A673 (cell line): ENCODE measurements at regions not wholly inside any gene's neighbourhood (a gene's known extent, or its start where the extent isn't known, plus 50 kb on each side); places are given as distances from the start of the nearest gene placed in this dataset.

Source experiments
- EZH2 ChIP-seq: fragments of 200-600 bp; sonication (generic); IDR thresholded peaks from 2 replicates; pipeline ENCODE4 v1.6.1; 2017; ENCODE audit warnings: borderline replicate concordance, low read depth, mild to moderate bottlenecking, mixed read lengths, antibody characterized with exemption, low read length; ENCODE audit not compliant: poor library complexity, severe bottlenecking
- TF ChIP-seq, protein P1 (sequence below): fragments of 300-800, 200-600 bp; sonication (generic); conservative IDR thresholded peaks from 2 replicates; pipeline ENCODE4 v1.5.1; 2017; ENCODE audit warnings: low read depth, mild to moderate bottlenecking, antibody characterized with exemption, low read length, moderate library complexity, mixed read lengths

DNA sequence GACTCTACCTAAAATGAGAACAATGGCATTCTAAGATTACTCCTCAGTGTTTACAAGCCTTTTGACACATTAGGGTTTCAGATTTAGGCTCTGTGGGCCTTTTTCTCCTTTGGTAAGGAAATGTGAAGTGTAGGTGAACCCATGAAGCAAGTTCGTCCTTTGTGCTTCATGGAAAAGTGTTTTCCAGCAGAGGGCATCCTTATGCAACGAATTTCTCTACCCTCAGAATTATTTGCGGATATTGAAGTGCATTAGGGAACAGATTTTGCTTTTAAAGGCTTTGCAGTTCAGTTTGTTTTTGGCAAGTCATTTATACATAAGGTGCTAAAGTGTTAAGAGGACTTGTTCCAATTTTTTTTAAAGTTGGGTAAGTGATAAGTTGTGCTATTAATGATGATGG lies 55.7 kb upstream of the FERMT1 start:
- TF ChIP-seq, protein P1, sequence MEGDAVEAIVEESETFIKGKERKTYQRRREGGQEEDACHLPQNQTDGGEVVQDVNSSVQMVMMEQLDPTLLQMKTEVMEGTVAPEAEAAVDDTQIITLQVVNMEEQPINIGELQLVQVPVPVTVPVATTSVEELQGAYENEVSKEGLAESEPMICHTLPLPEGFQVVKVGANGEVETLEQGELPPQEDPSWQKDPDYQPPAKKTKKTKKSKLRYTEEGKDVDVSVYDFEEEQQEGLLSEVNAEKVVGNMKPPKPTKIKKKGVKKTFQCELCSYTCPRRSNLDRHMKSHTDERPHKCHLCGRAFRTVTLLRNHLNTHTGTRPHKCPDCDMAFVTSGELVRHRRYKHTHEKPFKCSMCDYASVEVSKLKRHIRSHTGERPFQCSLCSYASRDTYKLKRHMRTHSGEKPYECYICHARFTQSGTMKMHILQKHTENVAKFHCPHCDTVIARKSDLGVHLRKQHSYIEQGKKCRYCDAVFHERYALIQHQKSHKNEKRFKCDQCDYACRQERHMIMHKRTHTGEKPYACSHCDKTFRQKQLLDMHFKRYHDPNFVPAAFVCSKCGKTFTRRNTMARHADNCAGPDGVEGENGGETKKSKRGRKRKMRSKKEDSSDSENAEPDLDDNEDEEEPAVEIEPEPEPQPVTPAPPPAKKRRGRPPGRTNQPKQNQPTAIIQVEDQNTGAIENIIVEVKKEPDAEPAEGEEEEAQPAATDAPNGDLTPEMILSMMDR = peak; percentile 53
- no peak for TF ChIP-seq EZH2
